Thoracic aorta (tissue), 2 donors: ENCODE measurements at regions not wholly inside any gene's neighbourhood (a gene's known extent, or its start where the extent isn't known, plus 50 kb on each side); places are given as distances from the start of the nearest gene placed in this dataset.

ENCODE experiments used
- ATAC-seq: fragments of 150-250 bp; one replicate; pipeline ENCODE4 v1.8.0; 2017; ENCODE audit warnings: low read depth; ENCODE audit not compliant: insufficient number of reproducible peaks, low FRiP score
- DNase-seq: peaks from one replicate; pipeline ENCODE4 v3.0.0-alpha.2; 2020; ENCODE audit warnings: low spot score
- H3K27ac ChIP-seq, 2 donors: fragments of 200-600 bp; sonication (generic); 1 replicate in 1 of 2; 2 replicates in 1 of 2; pipeline ENCODE4 v1.5.1; 2016; ENCODE audit warnings: mild to moderate bottlenecking in 2 of 2, moderate library complexity in 2 of 2
- H3K27me3 ChIP-seq: fragments of 200-600 bp; sonication (generic); replicated peaks from 2 replicates; pipeline ENCODE4 v1.6.0; 2016; ENCODE audit warnings: mild to moderate bottlenecking; ENCODE audit not compliant: insufficient read depth
- H3K36me3 ChIP-seq: fragments of 200-600 bp; sonication (generic); one replicate; pipeline ENCODE4 v1.5.1; 2016
- H3K4me1 ChIP-seq, 2 donors: fragments of 200-600 bp; sonication (generic); 1 replicate in 1 of 2; 2 replicates in 1 of 2; pipeline versions ENCODE4 v1.5.1 to v1.6.0; 2016; ENCODE audit warnings: low read depth in 2 of 2, mild to moderate bottlenecking in 1 of 2; ENCODE audit not compliant: control insufficient read depth in 1 of 2
- H3K4me3 ChIP-seq: fragments of 200-600 bp; sonication (generic); 2 replicates; pipeline ENCODE4 v1.5.1; 2016; ENCODE audit warnings: mild to moderate bottlenecking
- H3K9me3 ChIP-seq: fragments of 200-600 bp; sonication (generic); 2 replicates; pipeline ENCODE4 v1.5.1; 2016
- TF ChIP-seq, protein P1 (sequence below): fragments of 200-600 bp; sonication (generic); IDR thresholded peaks from one replicate; pipeline ENCODE4 v1.5.1; 2019; ENCODE audit warnings: antibody characterized with exemption

- no peaks in the 10 kb centered on the region for H3K36me3 ChIP-seq
- TF ChIP-seq, protein P1, sequence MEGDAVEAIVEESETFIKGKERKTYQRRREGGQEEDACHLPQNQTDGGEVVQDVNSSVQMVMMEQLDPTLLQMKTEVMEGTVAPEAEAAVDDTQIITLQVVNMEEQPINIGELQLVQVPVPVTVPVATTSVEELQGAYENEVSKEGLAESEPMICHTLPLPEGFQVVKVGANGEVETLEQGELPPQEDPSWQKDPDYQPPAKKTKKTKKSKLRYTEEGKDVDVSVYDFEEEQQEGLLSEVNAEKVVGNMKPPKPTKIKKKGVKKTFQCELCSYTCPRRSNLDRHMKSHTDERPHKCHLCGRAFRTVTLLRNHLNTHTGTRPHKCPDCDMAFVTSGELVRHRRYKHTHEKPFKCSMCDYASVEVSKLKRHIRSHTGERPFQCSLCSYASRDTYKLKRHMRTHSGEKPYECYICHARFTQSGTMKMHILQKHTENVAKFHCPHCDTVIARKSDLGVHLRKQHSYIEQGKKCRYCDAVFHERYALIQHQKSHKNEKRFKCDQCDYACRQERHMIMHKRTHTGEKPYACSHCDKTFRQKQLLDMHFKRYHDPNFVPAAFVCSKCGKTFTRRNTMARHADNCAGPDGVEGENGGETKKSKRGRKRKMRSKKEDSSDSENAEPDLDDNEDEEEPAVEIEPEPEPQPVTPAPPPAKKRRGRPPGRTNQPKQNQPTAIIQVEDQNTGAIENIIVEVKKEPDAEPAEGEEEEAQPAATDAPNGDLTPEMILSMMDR, result no peak
- no peaks in the 10 kb centered on the region for H3K4me1 ChIP-seq
- no peaks in the 10 kb centered on the region for H3K9me3 ChIP-seq
- H3K27ac ChIP-seq, result no peak overlapping the region
- DNase-seq (no peak), ATAC-seq (no peak)
- H3K4me3 ChIP-seq, result no peak overlapping the region
- no peaks in the 10 kb centered on the region for H3K27me3 ChIP-seq
Measured at GRCh38 chr3:181565416-181565815, 146.3 kb upstream of the SOX2 start.

DNA sequence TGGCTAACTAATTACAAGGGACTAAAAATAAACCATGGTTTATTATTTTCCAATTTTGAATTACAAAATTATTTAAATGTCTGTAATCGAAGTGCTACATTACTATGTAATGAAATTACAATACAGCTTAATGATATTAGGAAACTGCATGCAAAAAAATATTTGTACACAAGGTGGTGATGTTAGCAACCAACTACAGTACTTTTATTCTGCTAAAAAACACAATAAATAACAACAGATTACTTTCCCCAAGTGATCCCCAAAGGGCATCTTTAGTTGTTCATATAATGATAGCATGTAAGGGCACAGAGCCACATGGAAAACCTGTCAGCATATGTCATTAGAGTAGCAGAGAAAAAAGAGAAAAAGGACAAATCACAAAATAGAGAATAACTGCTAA lies 147.5 kb upstream of the SOX2 start:
- no peaks in the 10 kb centered on the region for H3K4me1 ChIP-seq
- no peak overlapping the region for H3K27ac ChIP-seq
- H3K27me3 ChIP-seq, result no peaks in the 10 kb centered on the region
- TF ChIP-seq, protein P1, result no peak
- ATAC-seq (no peak), DNase-seq (no peak)
- no peaks in the 10 kb centered on the region for H3K36me3 ChIP-seq
- H3K9me3 ChIP-seq, result no peaks in the 10 kb centered on the region
- H3K4me3 ChIP-seq, result no peak overlapping the region

DNA sequence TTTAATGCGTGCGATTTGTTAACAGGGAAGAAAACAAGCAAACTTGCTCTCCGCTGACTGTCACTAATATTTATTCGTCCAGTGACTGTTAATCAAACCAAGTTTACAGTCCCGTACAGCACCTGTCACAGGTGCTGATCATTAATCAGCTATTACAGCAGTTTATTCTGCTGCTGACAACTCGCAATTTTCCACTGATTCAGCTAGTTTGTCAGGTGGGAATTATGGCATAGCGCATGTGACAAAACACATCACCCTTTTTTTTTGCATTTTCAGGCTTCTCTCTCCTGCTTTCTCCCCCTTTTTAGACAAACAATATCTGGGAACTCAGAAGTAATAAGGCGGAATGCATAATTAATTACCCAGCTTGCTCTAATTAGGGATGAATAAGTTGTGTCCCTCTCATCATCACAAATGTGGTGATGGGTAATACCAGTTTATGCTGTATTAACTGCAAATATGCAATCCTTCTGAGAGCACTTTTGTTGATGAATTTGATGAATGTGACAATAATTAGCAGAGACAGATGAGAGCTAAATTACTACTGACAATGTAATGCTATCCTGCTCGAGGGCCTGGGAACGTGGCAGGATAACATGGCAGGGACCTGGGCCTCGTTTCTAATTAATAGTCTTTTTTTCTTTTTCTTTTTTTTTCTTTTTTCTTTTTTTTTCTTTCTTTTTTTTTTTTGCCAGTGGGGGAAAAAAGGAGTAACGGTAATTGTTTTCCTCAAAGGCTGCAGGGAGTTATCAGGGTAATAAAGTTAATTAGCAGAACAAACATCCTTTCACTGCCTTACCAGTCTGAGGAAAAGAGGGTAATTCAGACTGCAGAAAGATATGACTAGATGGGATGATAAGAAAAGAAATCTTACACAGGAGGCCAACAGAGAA lies 150.3 kb upstream of the SOX2 start:
- Histone ChIP-seq H3K36me3 (no peaks in the 10 kb centered on the region), H3K4me3 (no peak overlapping the region), H3K27ac (no peak overlapping the region), H3K9me3 (no peaks in the 10 kb centered on the region), H3K4me1 (no peaks in the 10 kb centered on the region), H3K27me3 (no peaks in the 10 kb centered on the region)
- DNase-seq (no peak), ATAC-seq (no peak)
- TF ChIP-seq, protein P1, result no peak

DNA sequence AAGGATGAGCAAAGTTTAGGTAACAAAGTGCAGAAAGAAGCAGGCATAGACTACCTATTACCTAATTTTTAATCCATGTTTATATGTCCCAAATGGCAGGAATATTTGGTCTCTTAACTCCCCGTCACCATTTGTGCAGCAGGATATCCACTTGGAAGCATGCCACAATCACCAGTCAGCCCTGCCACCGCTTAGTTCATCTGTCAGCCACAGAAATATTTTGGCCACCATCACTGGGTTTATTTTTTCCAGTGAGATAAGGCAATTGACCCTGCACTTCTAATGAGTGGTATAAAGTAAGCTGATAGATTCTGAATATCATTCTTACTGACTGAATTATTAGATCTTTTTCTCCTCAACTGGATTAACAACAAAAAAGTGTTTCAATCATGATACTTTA lies 152.9 kb upstream of the SOX2 start:
- no peak for ATAC-seq
- no peaks in the 10 kb centered on the region for H3K27me3 ChIP-seq
- H3K9me3 ChIP-seq, result no peaks in the 10 kb centered on the region
- no peaks in the 10 kb centered on the region for H3K36me3 ChIP-seq
- TF ChIP-seq, protein P1, result no peak
- no peak overlapping the region for H3K27ac ChIP-seq
- no peak for DNase-seq
- no peak overlapping the region for H3K4me3 ChIP-seq
- H3K4me1 ChIP-seq, result no peaks in the 10 kb centered on the region

GRCh38 chr3:181555681-181556080 lies 156.0 kb upstream of the SOX2 start:
- no peaks in the 10 kb centered on the region for H3K36me3 ChIP-seq
- TF ChIP-seq, protein P1, result no peak
- H3K27me3 ChIP-seq, result no peaks in the 10 kb centered on the region
- no peaks in the 10 kb centered on the region for H3K9me3 ChIP-seq
- DNase-seq (no peak), ATAC-seq (no peak)
- no peak overlapping the region for H3K4me3 ChIP-seq
- H3K27ac ChIP-seq, result no peak overlapping the region
- H3K4me1 ChIP-seq, result no peaks in the 10 kb centered on the region
